ENCODE measurements at regions not wholly inside any gene's neighbourhood (a gene's known extent, or its start where the extent isn't known, plus 50 kb on each side); places are given as distances from the start of the nearest gene placed in this dataset.

DNA sequence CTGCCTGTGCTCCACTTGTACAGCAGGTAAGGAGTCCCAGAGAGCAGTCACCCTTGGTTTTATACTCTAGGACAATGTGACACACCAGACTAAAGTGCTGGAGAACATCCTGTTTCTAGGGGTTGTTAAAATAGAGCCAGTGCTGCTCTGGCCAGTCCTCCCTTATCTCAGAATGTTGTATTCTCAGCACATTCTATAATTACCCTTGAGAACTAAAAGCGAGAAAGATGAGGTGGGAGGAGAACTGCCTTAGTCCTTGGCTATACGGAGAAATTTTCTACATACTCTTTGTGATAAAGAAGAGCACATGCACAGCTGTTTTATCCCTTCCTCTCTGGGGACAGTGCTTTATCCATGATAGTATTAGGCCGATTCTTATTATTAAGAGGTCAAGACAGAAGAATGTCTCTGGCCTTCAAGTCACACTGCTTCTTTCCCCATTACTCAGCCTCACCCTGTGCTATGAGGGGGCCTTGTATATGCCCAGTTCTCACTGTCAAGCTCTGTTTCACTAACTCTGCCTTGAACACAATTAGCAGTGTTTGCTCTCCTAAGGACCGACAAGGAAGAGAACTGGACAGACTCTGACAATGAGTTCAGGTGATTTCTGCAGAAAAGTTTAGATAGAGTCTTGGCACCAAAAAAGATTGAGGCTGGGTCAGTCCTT lies 385.8 kb downstream of the TRIB2 start:
- no TSS peak for BruUV-seq (replicated peaks)
- FAIRE-seq: no peak
- Histone ChIP-seq H3K4me1 (ENCODE audit: insufficient read depth, low read length) (no peaks in the 10 kb centered on the region), H3K9ac (ENCODE audit: insufficient read depth, low read depth, low read length) (no peak overlapping the region), H3K79me2 (ENCODE audit: insufficient read depth, low read length) (no peaks in the 10 kb centered on the region), H3K4me2 (ENCODE audit: low read depth, low read length) (no peak overlapping the region), H2AFZ (ENCODE audit: low read length) (no peak overlapping the region), H3K36me3 (replicated peaks in 1 of 2; ENCODE audit: control insufficient read depth in 1 of 2, insufficient read depth in 2 of 2, low read length in 2 of 2) (no peaks in the 10 kb centered on the region), H4K20me1 (ENCODE audit: insufficient read depth, low read length) (no peaks in the 10 kb centered on the region), H3K27me3 (ENCODE audit: control insufficient read depth in 1 of 2, insufficient read depth in 2 of 2, low read length in 2 of 2) (no peaks in the 10 kb centered on the region), H3K9me3 (ENCODE audit: low read length) (peaks cover 60% of the 10 kb centered on the region), H3K4me3 (replicated peaks in 1 of 3; ENCODE audit: insufficient read depth in 1 of 3, low read depth in 2 of 3, low read length in 3 of 3) (no peak overlapping the region), H3K27ac (ENCODE audit: extremely low read length, insufficient read depth, low read length) (no peak overlapping the region)
- ChIA-PET CTCF (ENCODE audit: low intra/inter-chr PET ratio, low total read pairs) (no interaction called here), POLR2A (no interaction called here)
- WGBS (ENCODE audit: low lambda C conversion rate): 2% methylated on average over 4 of the region's 4 CpGs
- no peak for ATAC-seq
- no peak for DNase-seq (ENCODE audit: low spot score)
- intact Hi-C loops (cut with micrococcal nuclease; ENCODE audit: unreplicated experiment): no loop called here
- in situ Hi-C loops (cut with HindIII; ENCODE audit: extremely low pct_ligation_motif_present, low pct_unique_long_range_greater_than_20kb): no loop called here
- no peak for TF ChIP-seq NR2F1 (CRISPR knock-in tag; IDR thresholded peaks at IDR 0.05)
- TF ChIP-seq TMF1 (CRISPR knock-in tag; IDR thresholded peaks at IDR 0.05; ENCODE audit: low read depth): no peak
- TF ChIP-seq PCBP2 (optimal IDR thresholded peaks at IDR 0.05; ENCODE audit: low read depth, low read length, poor library complexity, severe bottlenecking): no peak
- TF ChIP-seq SMARCC2 (IDR thresholded peaks at IDR 0.05): no peak
- TF ChIP-seq MIXL1 (CRISPR knock-in tag; IDR thresholded peaks at IDR 0.05): no peak
- TF ChIP-seq HNRNPK (IDR thresholded peaks at IDR 0.05; ENCODE audit: low read depth, low read length, poor library complexity, severe bottlenecking): no peak
- TF ChIP-seq, protein P1, sequence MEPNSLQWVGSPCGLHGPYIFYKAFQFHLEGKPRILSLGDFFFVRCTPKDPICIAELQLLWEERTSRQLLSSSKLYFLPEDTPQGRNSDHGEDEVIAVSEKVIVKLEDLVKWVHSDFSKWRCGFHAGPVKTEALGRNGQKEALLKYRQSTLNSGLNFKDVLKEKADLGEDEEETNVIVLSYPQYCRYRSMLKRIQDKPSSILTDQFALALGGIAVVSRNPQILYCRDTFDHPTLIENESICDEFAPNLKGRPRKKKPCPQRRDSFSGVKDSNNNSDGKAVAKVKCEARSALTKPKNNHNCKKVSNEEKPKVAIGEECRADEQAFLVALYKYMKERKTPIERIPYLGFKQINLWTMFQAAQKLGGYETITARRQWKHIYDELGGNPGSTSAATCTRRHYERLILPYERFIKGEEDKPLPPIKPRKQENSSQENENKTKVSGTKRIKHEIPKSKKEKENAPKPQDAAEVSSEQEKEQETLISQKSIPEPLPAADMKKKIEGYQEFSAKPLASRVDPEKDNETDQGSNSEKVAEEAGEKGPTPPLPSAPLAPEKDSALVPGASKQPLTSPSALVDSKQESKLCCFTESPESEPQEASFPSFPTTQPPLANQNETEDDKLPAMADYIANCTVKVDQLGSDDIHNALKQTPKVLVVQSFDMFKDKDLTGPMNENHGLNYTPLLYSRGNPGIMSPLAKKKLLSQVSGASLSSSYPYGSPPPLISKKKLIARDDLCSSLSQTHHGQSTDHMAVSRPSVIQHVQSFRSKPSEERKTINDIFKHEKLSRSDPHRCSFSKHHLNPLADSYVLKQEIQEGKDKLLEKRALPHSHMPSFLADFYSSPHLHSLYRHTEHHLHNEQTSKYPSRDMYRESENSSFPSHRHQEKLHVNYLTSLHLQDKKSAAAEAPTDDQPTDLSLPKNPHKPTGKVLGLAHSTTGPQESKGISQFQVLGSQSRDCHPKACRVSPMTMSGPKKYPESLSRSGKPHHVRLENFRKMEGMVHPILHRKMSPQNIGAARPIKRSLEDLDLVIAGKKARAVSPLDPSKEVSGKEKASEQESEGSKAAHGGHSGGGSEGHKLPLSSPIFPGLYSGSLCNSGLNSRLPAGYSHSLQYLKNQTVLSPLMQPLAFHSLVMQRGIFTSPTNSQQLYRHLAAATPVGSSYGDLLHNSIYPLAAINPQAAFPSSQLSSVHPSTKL (CRISPR knock-in tag; IDR thresholded peaks at IDR 0.05): no peak
- no peak for TF ChIP-seq TSC22D2 (CRISPR knock-in tag; IDR thresholded peaks at IDR 0.05; ENCODE audit: borderline replicate concordance)
- TF ChIP-seq GFI1 (CRISPR knock-in tag; IDR thresholded peaks at IDR 0.05; ENCODE audit: borderline replicate concordance): no peak

Measured in HepG2 (cell line).